PC-9 (cell line): ENCODE measurements at regions not wholly inside any gene's neighbourhood (a gene's known extent, or its start where the extent isn't known, plus 50 kb on each side); places are given as distances from the start of the nearest gene placed in this dataset.

Experiments used
- BruUV-seq: library from RNA; stranded (reverse); fragments of 400-500 nt; replicated peaks from 2 replicates; lab custom pipeline; 2021; lab: Mats Ljungman, UMichigan
- CTCF ChIA-PET: fragments of 300-600 bp; sonication (Branson Sonifier 250); formaldehyde crosslinking; loops from one replicate; lab custom pipeline; 2022; ENCODE audit warnings: antibody characterized with exemption; lab: Charles Lee
- POLR2A ChIA-PET: fragments of 300-600 bp; sonication (Branson Sonifier 250); formaldehyde crosslinking; loops from one replicate; lab custom pipeline; 2022; ENCODE audit warnings: antibody characterized with exemption; ENCODE audit not compliant: unreplicated experiment; lab: Charles Lee
- DNase-seq, 2 experiments: peaks; one replicate each; pipeline versions ENCODE4 v3.0.0 to v3.0.0-alpha.2; 2015 to 2022; ENCODE audit warnings: mixed read lengths in 1 of 2
- H2AFZ ChIP-seq: fragments of 200-600 bp; sonication (generic); 2 replicates; pipeline ENCODE4 v1.8.1; 2017; ENCODE audit warnings: antibody characterized with exemption
- H3F3A ChIP-seq: fragments of 200-600 bp; sonication (generic); 2 replicates; pipeline ENCODE4 v1.8.1; 2017; ENCODE audit warnings: antibody characterized with exemption, mild to moderate bottlenecking, low read depth; ENCODE audit not compliant: insufficient read depth
- H3K27ac ChIP-seq: fragments of 200-600 bp; sonication (generic); 2 replicates; pipeline ENCODE4 v1.6.1; 2016; ENCODE audit warnings: mixed run types
- H3K27me3 ChIP-seq: fragments of 200-600 bp; sonication (generic); 2 replicates; pipeline ENCODE4 v1.6.1; 2016; ENCODE audit warnings: low read depth, mixed run types; ENCODE audit not compliant: insufficient read depth
- H3K36me3 ChIP-seq: fragments of 200-600 bp; sonication (generic); 2 replicates; pipeline ENCODE4 v1.6.1; 2016; ENCODE audit warnings: low read depth, mixed run types
- H3K4me1 ChIP-seq: fragments of 200-600 bp; sonication (generic); replicated peaks from 2 replicates; pipeline ENCODE4 v1.6.1; 2016; ENCODE audit warnings: mixed run types; ENCODE audit not compliant: insufficient read depth
- H3K4me2 ChIP-seq: fragments of 200-600 bp; sonication (generic); 2 replicates; pipeline ENCODE4 v1.6.1; 2017; ENCODE audit warnings: mixed run types
- H3K4me3 ChIP-seq: fragments of 200-600 bp; sonication (generic); 2 replicates; pipeline ENCODE4 v1.6.1; 2016; ENCODE audit warnings: mixed run types
- H3K79me2 ChIP-seq: fragments of 200-600 bp; sonication (generic); 2 replicates; pipeline ENCODE4 v1.6.1; 2017; ENCODE audit warnings: low read depth, mixed run types
- H3K9me2 ChIP-seq: fragments of 200-600 bp; sonication (generic); 2 replicates; pipeline ENCODE4 v1.8.1; 2017; ENCODE audit warnings: mild to moderate bottlenecking; ENCODE audit not compliant: insufficient read depth
- H3K9me3 ChIP-seq: fragments of 200-600 bp; sonication (generic); 2 replicates; pipeline ENCODE4 v1.8.1; 2016; ENCODE audit warnings: low read depth; ENCODE audit not compliant: insufficient read depth
- H4K20me1 ChIP-seq: fragments of 200-600 bp; sonication (generic); 2 replicates; pipeline ENCODE4 v1.8.1; 2017; ENCODE audit not compliant: insufficient read depth
- CTCF ChIP-seq: fragments of 200-600 bp; sonication (generic); conservative IDR thresholded peaks from 2 replicates; pipeline ENCODE4 v1.6.1; 2017; ENCODE audit warnings: mixed run types, antibody characterized with exemption, mild to moderate bottlenecking, moderate library complexity
- EZH2 ChIP-seq: fragments of 200-600 bp; sonication (generic); IDR thresholded peaks from 2 replicates; pipeline ENCODE4 v1.8.0; 2017; ENCODE audit warnings: antibody characterized with exemption, low read depth
- intact Hi-C: fragments of 100-400 bp; cut with micrococcal nuclease; formaldehyde crosslinking; loops from one replicate; pipeline ENCODE4 v1.10.0; 2022; ENCODE audit not compliant: unreplicated experiment

GRCh38 chr4:160928482-160928881 lies 1235.3 kb downstream of the FSTL5 start:
- POLR2A ChIA-PET, result no interaction called here

GRCh38 chr4:160947653-160948052 lies 1216.1 kb downstream of the FSTL5 start:
- Histone ChIP-seq H3K4me3 (no peak overlapping the region), H3K36me3 (no peaks in the 10 kb centered on the region), H3K9me3 (no peaks in the 10 kb centered on the region), H3K4me2 (no peak overlapping the region), H3K9me2 (no peaks in the 10 kb centered on the region), H3K27me3 (no peaks in the 10 kb centered on the region), H3K4me1 (no peaks in the 10 kb centered on the region), H2AFZ (no peak overlapping the region), H4K20me1 (no peaks in the 10 kb centered on the region), H3F3A (no peaks in the 10 kb centered on the region), H3K27ac (no peak overlapping the region), H3K79me2 (no peaks in the 10 kb centered on the region)
- no TSS peak for BruUV-seq
- ChIA-PET POLR2A (no interaction called here), CTCF (no interaction called here)
- no peak for DNase-seq
- TF ChIP-seq CTCF (no peak), EZH2 (no peak)
- intact Hi-C loops, result no loop called here

More at GRCh38 chr4:160928482-160928881, 1235.3 kb downstream of the FSTL5 start:
- Histone ChIP-seq H3K4me3 (no peak overlapping the region), H3K9me2 (no peaks in the 10 kb centered on the region), H3K4me1 (no peaks in the 10 kb centered on the region), H3K9me3 (no peaks in the 10 kb centered on the region), H2AFZ (no peak overlapping the region), H3K27me3 (no peaks in the 10 kb centered on the region), H3K27ac (no peak overlapping the region), H4K20me1 (no peaks in the 10 kb centered on the region), H3F3A (no peaks in the 10 kb centered on the region), H3K4me2 (no peak overlapping the region), H3K36me3 (no peaks in the 10 kb centered on the region), H3K79me2 (no peaks in the 10 kb centered on the region)
- CTCF ChIA-PET, result interaction anchor here (0.7 kb wide), 1 partner anchor 1353 kb away, joined by 6 read pairs; no protein-coding TSS in a partner anchor
- intact Hi-C loops, result no loop called here
- BruUV-seq, result no TSS peak
- TF ChIP-seq EZH2 (no peak), CTCF (no peak)
- no peak for DNase-seq

- BruUV-seq, result no TSS peak
- DNase-seq, result no peak
- H2AFZ ChIP-seq, result no peak overlapping the region
- H3K4me3 ChIP-seq, result no peak overlapping the region
- no peak for TF ChIP-seq EZH2
- TF ChIP-seq CTCF, result no peak
- no peaks in the 10 kb centered on the region for H3F3A ChIP-seq
- no peaks in the 10 kb centered on the region for H3K9me3 ChIP-seq
- no peak overlapping the region for H3K4me2 ChIP-seq
- no peaks in the 10 kb centered on the region for H3K79me2 ChIP-seq
- H4K20me1 ChIP-seq, result no peaks in the 10 kb centered on the region
- ChIA-PET CTCF (no interaction called here), POLR2A (no interaction called here)
- no peaks in the 10 kb centered on the region for H3K4me1 ChIP-seq
- H3K9me2 ChIP-seq, result no peaks in the 10 kb centered on the region
- H3K36me3 ChIP-seq, result no peaks in the 10 kb centered on the region
- no peaks in the 10 kb centered on the region for H3K27me3 ChIP-seq
- intact Hi-C loops, result no loop called here
- H3K27ac ChIP-seq, result no peak overlapping the region
Observed at GRCh38 chr4:160956875-160957274, 1206.9 kb downstream of the FSTL5 start.
